ENCODE measurements at regions not wholly inside any gene's neighbourhood (a gene's known extent, or its start where the extent isn't known, plus 50 kb on each side); places are given as distances from the start of the nearest gene placed in this dataset.

DNA sequence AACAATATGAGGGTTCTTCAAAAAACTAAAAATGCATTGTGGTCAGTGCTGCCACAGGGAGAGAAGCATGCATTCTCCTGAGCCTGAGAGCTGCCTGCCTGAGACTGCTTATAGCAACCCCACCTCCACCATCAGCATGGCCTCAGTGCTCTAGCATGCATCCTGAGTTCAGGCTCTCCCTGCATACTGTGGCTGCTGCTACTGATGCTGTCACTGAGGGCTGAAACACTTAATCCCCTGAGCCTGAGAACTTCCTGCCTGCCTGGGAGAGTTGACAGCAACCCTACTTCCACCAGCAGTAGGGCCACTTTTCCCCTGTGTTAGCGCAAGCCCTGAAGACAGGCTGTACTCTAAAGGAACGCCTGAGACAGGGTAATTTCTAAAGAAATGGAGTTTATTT is 206.0 kb downstream of the FBXO4 start:
- TF ChIP-seq, protein P1, sequence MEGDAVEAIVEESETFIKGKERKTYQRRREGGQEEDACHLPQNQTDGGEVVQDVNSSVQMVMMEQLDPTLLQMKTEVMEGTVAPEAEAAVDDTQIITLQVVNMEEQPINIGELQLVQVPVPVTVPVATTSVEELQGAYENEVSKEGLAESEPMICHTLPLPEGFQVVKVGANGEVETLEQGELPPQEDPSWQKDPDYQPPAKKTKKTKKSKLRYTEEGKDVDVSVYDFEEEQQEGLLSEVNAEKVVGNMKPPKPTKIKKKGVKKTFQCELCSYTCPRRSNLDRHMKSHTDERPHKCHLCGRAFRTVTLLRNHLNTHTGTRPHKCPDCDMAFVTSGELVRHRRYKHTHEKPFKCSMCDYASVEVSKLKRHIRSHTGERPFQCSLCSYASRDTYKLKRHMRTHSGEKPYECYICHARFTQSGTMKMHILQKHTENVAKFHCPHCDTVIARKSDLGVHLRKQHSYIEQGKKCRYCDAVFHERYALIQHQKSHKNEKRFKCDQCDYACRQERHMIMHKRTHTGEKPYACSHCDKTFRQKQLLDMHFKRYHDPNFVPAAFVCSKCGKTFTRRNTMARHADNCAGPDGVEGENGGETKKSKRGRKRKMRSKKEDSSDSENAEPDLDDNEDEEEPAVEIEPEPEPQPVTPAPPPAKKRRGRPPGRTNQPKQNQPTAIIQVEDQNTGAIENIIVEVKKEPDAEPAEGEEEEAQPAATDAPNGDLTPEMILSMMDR (IDR thresholded peaks at IDR 0.05), result no peak
- TF ChIP-seq POLR2AphosphoS5 (IDR thresholded peaks at IDR 0.05) (no peak), POLR2A (IDR thresholded peaks at IDR 0.05) (no peak)
